Neural progenitor cell (in vitro differentiated cells): ENCODE measurements at regions not wholly inside any gene's neighbourhood (a gene's known extent, or its start where the extent isn't known, plus 50 kb on each side); places are given as distances from the start of the nearest gene placed in this dataset.
"Not testable (repeated sequence)": the region's sequence is repeated elsewhere in the genome, so short reads cannot be mapped to it uniquely, and the experiment has no call there.

ENCODE experiments used
- DNase-seq: peaks from one replicate; pipeline ENCODE4 v3.0.0-alpha.2; 2016; ENCODE audit warnings: low spot score
- H2AFZ ChIP-seq: fragments of 200-600 bp; sonication (generic); replicated peaks from 2 replicates; pipeline ENCODE4 v1.6.1; 2016; ENCODE audit warnings: antibody characterized with exemption
- H3F3A ChIP-seq: fragments of 200-600 bp; sonication (generic); 2 replicates; pipeline ENCODE4 v1.6.1; 2016; ENCODE audit warnings: antibody characterized with exemption, low read depth
- H3K27ac ChIP-seq: fragments of 200-600 bp; sonication (generic); 2 replicates; pipeline ENCODE4 v1.5.1; 2016; ENCODE audit warnings: mild to moderate bottlenecking
- H3K27me3 ChIP-seq: fragments of 200-600 bp; sonication (generic); 2 replicates; pipeline ENCODE4 v1.6.1; 2016; ENCODE audit warnings: mild to moderate bottlenecking, moderate library complexity
- H3K36me3 ChIP-seq: fragments of 200-600 bp; sonication (generic); 2 replicates; pipeline ENCODE4 v1.5.1; 2016
- H3K4me1 ChIP-seq: fragments of 200-600 bp; sonication (generic); 2 replicates; pipeline ENCODE4 v1.6.1; 2016; ENCODE audit warnings: mixed run types
- H3K4me2 ChIP-seq: fragments of 200-600 bp; sonication (generic); 2 replicates; pipeline ENCODE4 v1.6.1; 2016
- H3K4me3 ChIP-seq: fragments of 200-600 bp; sonication (generic); 2 replicates; pipeline ENCODE4 v1.5.1; 2016
- H3K79me2 ChIP-seq: fragments of 200-600 bp; sonication (generic); 2 replicates; pipeline ENCODE4 v1.6.1; 2016; ENCODE audit warnings: low read depth
- H3K9ac ChIP-seq: fragments of 200-600 bp; sonication (generic); 2 replicates; pipeline ENCODE4 v1.6.1; 2016
- H3K9me3 ChIP-seq: fragments of 200-600 bp; sonication (generic); 2 replicates; pipeline ENCODE4 v1.5.1; 2016; ENCODE audit warnings: low read depth
- H4K20me1 ChIP-seq: fragments of 200-600 bp; sonication (generic); 2 replicates; pipeline ENCODE4 v1.6.1; 2016; ENCODE audit warnings: low read depth
- H3K27ac Mint-ChIP-seq: 3 replicates; pipeline ENCODE4 v1.8.0; 2021; ENCODE audit warnings: mixed read lengths
- H3K27me3 Mint-ChIP-seq: 2 replicates; pipeline ENCODE4 v1.8.0; 2022; ENCODE audit warnings: low read depth, mild to moderate bottlenecking, inconsistent platforms, moderate library complexity, mixed read lengths; ENCODE audit not compliant: insufficient read depth
- H3K36me3 Mint-ChIP-seq: 3 replicates; pipeline ENCODE4 v1.8.0; 2021; ENCODE audit warnings: mixed read lengths
- H3K4me1 Mint-ChIP-seq: 3 replicates; pipeline ENCODE4 v1.8.0; 2021; ENCODE audit warnings: mixed read lengths
- H3K4me3 Mint-ChIP-seq: 3 replicates; pipeline ENCODE4 v1.8.0; 2021; ENCODE audit warnings: mild to moderate bottlenecking, moderate library complexity, mixed read lengths
- H3K9me3 Mint-ChIP-seq: 3 replicates; pipeline ENCODE4 v1.8.0; 2020; ENCODE audit warnings: mixed read lengths
- CTCF ChIP-seq: fragments of 200-600 bp; sonication (generic); IDR thresholded peaks from 2 replicates; pipeline ENCODE4 v1.5.1; 2017; ENCODE audit warnings: antibody characterized with exemption, mild to moderate bottlenecking
- EZH2 ChIP-seq: fragments of 200-600 bp; sonication (generic); IDR thresholded peaks from 2 replicates; pipeline ENCODE4 v1.6.1; 2017; ENCODE audit warnings: antibody characterized with exemption, mild to moderate bottlenecking, moderate library complexity
- EZH2phosphoT487 ChIP-seq: fragments of 200-600 bp; sonication (generic); IDR thresholded peaks from 2 replicates; pipeline ENCODE4 v1.6.1; 2017; ENCODE audit warnings: antibody characterized with exemption

GRCh38 chr16:58797137-58797801 lies 63.2 kb upstream of the GOT2 start:
- Histone ChIP-seq H2AFZ (no peak overlapping the region), H3K27ac (no peak overlapping the region), H3K36me3 (no peaks in the 10 kb centered on the region), H3K9me3 (peaks cover 11% of the 10 kb centered on the region), H3K4me1 (no peaks in the 10 kb centered on the region), H3F3A (no peaks in the 10 kb centered on the region), H3K79me2 (no peaks in the 10 kb centered on the region), H3K4me3 (no peak overlapping the region), H3K27me3 (no peaks in the 10 kb centered on the region), H4K20me1 (no peaks in the 10 kb centered on the region), H3K4me2 (no peak overlapping the region), H3K9ac (no peak overlapping the region)
- Mint-ChIP-seq H3K4me3 (no peak overlapping the region), H3K9me3 (peaks cover 24% of the 10 kb centered on the region), H3K36me3 (no peaks in the 10 kb centered on the region), H3K4me1 (peaks cover 10% of the 10 kb centered on the region), H3K27ac (no peak overlapping the region), H3K27me3 (no peaks in the 10 kb centered on the region)
- no peak for DNase-seq
- TF ChIP-seq CTCF (no peak), EZH2phosphoT487 (no peak), EZH2 (no peak)

GRCh38 chr16:58793366-58793765 lies 59.2 kb upstream of the GOT2 start:
- H3F3A ChIP-seq = no peaks in the 10 kb centered on the region
- TF ChIP-seq EZH2phosphoT487 = no peak
- TF ChIP-seq EZH2 = no peak
- no peak for TF ChIP-seq CTCF
- no peaks in the 10 kb centered on the region for H3K79me2 ChIP-seq
- H3K4me2 ChIP-seq = no peak overlapping the region
- no peak overlapping the region for H3K27ac Mint-ChIP-seq
- no peaks in the 10 kb centered on the region for H3K27me3 Mint-ChIP-seq
- H3K27ac ChIP-seq = no peak overlapping the region
- no peaks in the 10 kb centered on the region for H3K27me3 ChIP-seq
- H3K9me3 ChIP-seq = no peaks in the 10 kb centered on the region
- no peaks in the 10 kb centered on the region for H3K36me3 Mint-ChIP-seq
- DNase-seq = no peak
- H3K36me3 ChIP-seq = no peaks in the 10 kb centered on the region
- H3K4me1 ChIP-seq = no peaks in the 10 kb centered on the region
- H3K9ac ChIP-seq = no peak overlapping the region
- no peak overlapping the region for H2AFZ ChIP-seq
- H3K4me3 Mint-ChIP-seq = no peak overlapping the region
- H3K4me3 ChIP-seq = no peak overlapping the region
- H3K9me3 Mint-ChIP-seq = peaks cover 6% of the 10 kb centered on the region
- H3K4me1 Mint-ChIP-seq = peaks cover 17% of the 10 kb centered on the region
- no peaks in the 10 kb centered on the region for H4K20me1 ChIP-seq

- no peaks in the 10 kb centered on the region for H3K79me2 ChIP-seq
- no peak for DNase-seq
- Mint-ChIP-seq H3K4me1 (peaks cover 17% of the 10 kb centered on the region), H3K9me3 (peaks cover under 1% of the 10 kb centered on the region), H3K27me3 (peaks cover 3% of the 10 kb centered on the region), H3K27ac (no peak overlapping the region), H3K36me3 (no peaks in the 10 kb centered on the region), H3K4me3 (no peak overlapping the region)
- no peak overlapping the region for H3K27ac ChIP-seq
- no peaks in the 10 kb centered on the region for H3K27me3 ChIP-seq
- H3K4me1 ChIP-seq = no peaks in the 10 kb centered on the region
- H3K9me3 ChIP-seq = no peaks in the 10 kb centered on the region
- H4K20me1 ChIP-seq = no peaks in the 10 kb centered on the region
- H3K4me2 ChIP-seq = no peak overlapping the region
- H2AFZ ChIP-seq = peak overlapping the region; percentile 29
- TF ChIP-seq EZH2phosphoT487 (no peak), EZH2 (no peak), CTCF (no peak)
- H3K9ac ChIP-seq = no peak overlapping the region
- no peaks in the 10 kb centered on the region for H3F3A ChIP-seq
- no peak overlapping the region for H3K4me3 ChIP-seq
- no peaks in the 10 kb centered on the region for H3K36me3 ChIP-seq
Measured at GRCh38 chr16:58792188-58792587, 58.1 kb upstream of the GOT2 start.

GRCh38 chr16:58790816-58791557 lies 56.9 kb upstream of the GOT2 start:
- H3K36me3 ChIP-seq, H3K27me3 ChIP-seq, H3K27ac ChIP-seq, H3F3A ChIP-seq, H3K36me3 Mint-ChIP-seq, H3K9me3 ChIP-seq, H3K9ac ChIP-seq, H3K4me2 ChIP-seq, H3K79me2 ChIP-seq, H3K9me3 Mint-ChIP-seq, H3K27ac Mint-ChIP-seq, H3K4me1 ChIP-seq, DNase-seq, H3K27me3 Mint-ChIP-seq, H4K20me1 ChIP-seq, H2AFZ ChIP-seq, H3K4me3 Mint-ChIP-seq, H3K4me3 ChIP-seq: not testable (repeated sequence)
- peaks cover 19% of the 10 kb centered on the region for H3K4me1 Mint-ChIP-seq
